HG03097 (cell line): ENCODE measurements at regions not wholly inside any gene's neighbourhood (a gene's known extent, or its start where the extent isn't known, plus 50 kb on each side); places are given as distances from the start of the nearest gene placed in this dataset.
A peak's percentile ranks its signal among the peaks of the same experiment; 100 is the strongest.

Source experiments
- ATAC-seq: cut with Tn5 transposase; IDR thresholded peaks from one replicate; pipeline ENCODE4 v1.9.1; 2021; ENCODE audit not compliant: unreplicated experiment, low FRiP score

GRCh38 chr9:89554307-89555035 is 50.3 kb upstream of the GADD45G start:
- no peak for ATAC-seq

- no peak for ATAC-seq
Observed at GRCh38 chr9:89553451-89554010, 51.3 kb upstream of the GADD45G start.

GRCh38 chr9:89550346-89550927 is 52.5 kb upstream of the SEMA4D start:
- no peak for ATAC-seq

DNA sequence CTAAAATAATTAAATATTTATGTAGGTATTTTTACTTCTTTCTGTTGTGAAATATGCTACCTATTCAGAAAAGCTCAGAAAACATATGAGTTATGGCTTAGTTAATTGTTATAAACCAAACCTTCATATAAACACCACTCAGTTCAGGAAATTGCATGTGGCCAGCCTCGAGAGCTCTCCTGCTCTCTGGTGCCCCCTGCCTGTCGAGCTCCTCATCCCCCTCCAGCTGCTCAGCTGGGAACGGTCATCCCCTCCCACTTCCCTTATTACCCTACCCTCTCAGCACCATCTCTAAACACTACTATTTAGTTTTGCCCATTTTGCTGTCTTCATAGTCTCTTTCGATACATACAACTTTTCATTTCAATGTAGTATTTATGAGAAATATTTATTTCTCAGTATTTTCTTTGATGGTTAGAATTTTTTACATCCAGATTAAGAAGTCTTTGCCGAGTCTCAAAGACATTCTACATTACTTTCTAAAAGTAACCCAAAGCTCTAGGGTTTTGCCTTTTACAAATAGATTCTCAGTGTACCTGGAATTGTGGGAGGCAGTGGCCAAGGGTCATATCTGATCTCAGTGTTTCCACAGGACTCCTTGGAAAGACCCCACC is 51.2 kb upstream of the SEMA4D start:
- peak; percentile 80 for ATAC-seq

- ATAC-seq, result no peak
Observed at GRCh38 chr9:89548071-89548638, 50.2 kb upstream of the SEMA4D start.
